GM23338 (cell line): ENCODE measurements at regions not wholly inside any gene's neighbourhood (a gene's known extent, or its start where the extent isn't known, plus 50 kb on each side); places are given as distances from the start of the nearest gene placed in this dataset.

Experiments used
- ATAC-seq: fragments of 200-7000 bp; cut with Tn5 transposase; 3 replicates; pipeline ENCODE4 v1.9.1; 2020
- DNase-seq: peaks from one replicate; pipeline ENCODE4 v3.0.0-alpha.2; 2015; ENCODE audit warnings: low spot score
- H2AFZ ChIP-seq: fragments of 200-600 bp; sonication (generic); 2 replicates; pipeline ENCODE4 v1.8.0; 2016; ENCODE audit warnings: antibody characterized with exemption, mild to moderate bottlenecking, moderate library complexity
- H3F3A ChIP-seq: fragments of 200-600 bp; sonication (generic); replicated peaks from 2 replicates; pipeline ENCODE4 v1.8.0; 2017; ENCODE audit warnings: antibody characterized with exemption, mixed run types, low read depth
- H3K27ac ChIP-seq: fragments of 200-600 bp; sonication (generic); 2 replicates; pipeline ENCODE4 v1.6.1; 2016; ENCODE audit warnings: low read depth
- H3K27me3 ChIP-seq: fragments of 200-600 bp; sonication (generic); 2 replicates; pipeline ENCODE4 v1.8.0; 2016; ENCODE audit warnings: mild to moderate bottlenecking, mixed run types, moderate library complexity; ENCODE audit not compliant: insufficient read depth
- H3K36me3 ChIP-seq: fragments of 200-600 bp; sonication (generic); 2 replicates; pipeline ENCODE4 v1.8.0; 2016; ENCODE audit warnings: mild to moderate bottlenecking; ENCODE audit not compliant: insufficient read depth
- H3K4me1 ChIP-seq: fragments of 200-600 bp; sonication (generic); 2 replicates; pipeline ENCODE4 v1.8.0; 2016; ENCODE audit warnings: mild to moderate bottlenecking, moderate library complexity; ENCODE audit not compliant: insufficient read depth
- H3K4me2 ChIP-seq: fragments of 200-600 bp; sonication (generic); 2 replicates; pipeline ENCODE4 v1.7.1; 2017; ENCODE audit warnings: mixed run types
- H3K4me3 ChIP-seq: fragments of 200-600 bp; sonication (generic); 2 replicates; pipeline ENCODE4 v1.6.1; 2016; ENCODE audit warnings: mixed run types
- H3K79me2 ChIP-seq: fragments of 200-600 bp; sonication (generic); replicated peaks from 2 replicates; pipeline ENCODE4 v1.8.0; 2017; ENCODE audit warnings: mild to moderate bottlenecking; ENCODE audit not compliant: insufficient read depth
- H3K9me2 ChIP-seq: fragments of 200-600 bp; sonication (generic); 2 replicates; pipeline ENCODE4 v1.8.0; 2017; ENCODE audit not compliant: insufficient read depth
- H4K20me1 ChIP-seq: fragments of 200-600 bp; sonication (generic); replicated peaks from 2 replicates; pipeline ENCODE4 v1.8.0; 2017; ENCODE audit warnings: mild to moderate bottlenecking; ENCODE audit not compliant: insufficient read depth
- H3K27ac Mint-ChIP-seq: 2 replicates; pipeline ENCODE4 v1.8.0; 2020; ENCODE audit warnings: inconsistent platforms, mild to moderate bottlenecking, moderate library complexity, mixed read lengths
- H3K27me3 Mint-ChIP-seq: 3 replicates; pipeline ENCODE4 v1.8.0; 2022; ENCODE audit warnings: low read depth, mild to moderate bottlenecking, moderate library complexity, mixed read lengths, inconsistent platforms; ENCODE audit not compliant: insufficient read depth, poor library complexity
- H3K36me3 Mint-ChIP-seq: 3 replicates; pipeline ENCODE4 v1.8.0; 2021; ENCODE audit warnings: low read depth, mild to moderate bottlenecking, inconsistent platforms, moderate library complexity, mixed read lengths
- H3K4me1 Mint-ChIP-seq: 3 replicates; pipeline ENCODE4 v1.8.0; 2020; ENCODE audit warnings: mild to moderate bottlenecking, inconsistent platforms, mixed read lengths
- H3K4me3 Mint-ChIP-seq: 3 replicates; pipeline ENCODE4 v1.8.0; 2021; ENCODE audit warnings: moderate library complexity, mild to moderate bottlenecking, inconsistent platforms, mixed read lengths
- H3K9me3 Mint-ChIP-seq: 3 replicates; pipeline ENCODE4 v1.8.0; 2020; ENCODE audit warnings: moderate library complexity, mild to moderate bottlenecking, inconsistent platforms, mixed read lengths
- CTCF ChIP-seq, 2 experiments: fragments of 200-600 bp in 1 of 2; sonication (generic) in 1 of 2; conservative IDR thresholded peaks; 2 replicates each; pipeline versions ENCODE4 v1.5.1 to v1.6.1; 2016 to 2017; ENCODE audit warnings: antibody characterized with exemption in 2 of 2, low read depth in 2 of 2, mild to moderate bottlenecking in 2 of 2, moderate library complexity in 1 of 2
- EZH2 ChIP-seq: fragments of 200-600 bp; sonication (generic); IDR thresholded peaks from one replicate; pipeline ENCODE4 v1.8.0; 2017; ENCODE audit warnings: antibody characterized with exemption, mild to moderate bottlenecking, low read depth; ENCODE audit not compliant: unreplicated experiment
- JUNB ChIP-seq: IDR thresholded peaks from one replicate; pipeline ENCODE4 v1.6.1; 2016; ENCODE audit warnings: antibody characterized with exemption; ENCODE audit not compliant: unreplicated experiment
- NANOG ChIP-seq: IDR thresholded peaks from 2 replicates; pipeline ENCODE4 v1.6.1; 2016; ENCODE audit warnings: antibody characterized with exemption, borderline replicate concordance
- POLR2AphosphoS5 ChIP-seq: IDR thresholded peaks from 2 replicates; pipeline ENCODE4 v1.6.1; 2016; ENCODE audit warnings: antibody characterized with exemption, low read depth
- STAT1 ChIP-seq: IDR thresholded peaks from one replicate; pipeline ENCODE4 v1.6.1; 2016; ENCODE audit warnings: antibody characterized with exemption; ENCODE audit not compliant: unreplicated experiment
- ZNF114 ChIP-seq: fragments of 250-450 bp; sonication (Bioruptor Pico); IDR thresholded peaks from 2 replicates; pipeline ENCODE4 v1.5.0; 2020; ENCODE audit warnings: mild to moderate bottlenecking, moderate library complexity
- ZNF331 ChIP-seq: fragments of 250-450 bp; sonication (Bioruptor Pico); IDR thresholded peaks from 2 replicates; pipeline ENCODE4 v1.5.0; 2020; ENCODE audit warnings: low read depth, mild to moderate bottlenecking, moderate library complexity
- TF ChIP-seq, protein P1 (sequence below): IDR thresholded peaks from 2 replicates; pipeline ENCODE4 v1.6.1; 2016; ENCODE audit warnings: antibody characterized with exemption
- TF ChIP-seq, protein P2 (sequence below): IDR thresholded peaks from one replicate; pipeline ENCODE4 v1.6.1; 2018; ENCODE audit warnings: antibody characterized with exemption; ENCODE audit not compliant: unreplicated experiment

DNA sequence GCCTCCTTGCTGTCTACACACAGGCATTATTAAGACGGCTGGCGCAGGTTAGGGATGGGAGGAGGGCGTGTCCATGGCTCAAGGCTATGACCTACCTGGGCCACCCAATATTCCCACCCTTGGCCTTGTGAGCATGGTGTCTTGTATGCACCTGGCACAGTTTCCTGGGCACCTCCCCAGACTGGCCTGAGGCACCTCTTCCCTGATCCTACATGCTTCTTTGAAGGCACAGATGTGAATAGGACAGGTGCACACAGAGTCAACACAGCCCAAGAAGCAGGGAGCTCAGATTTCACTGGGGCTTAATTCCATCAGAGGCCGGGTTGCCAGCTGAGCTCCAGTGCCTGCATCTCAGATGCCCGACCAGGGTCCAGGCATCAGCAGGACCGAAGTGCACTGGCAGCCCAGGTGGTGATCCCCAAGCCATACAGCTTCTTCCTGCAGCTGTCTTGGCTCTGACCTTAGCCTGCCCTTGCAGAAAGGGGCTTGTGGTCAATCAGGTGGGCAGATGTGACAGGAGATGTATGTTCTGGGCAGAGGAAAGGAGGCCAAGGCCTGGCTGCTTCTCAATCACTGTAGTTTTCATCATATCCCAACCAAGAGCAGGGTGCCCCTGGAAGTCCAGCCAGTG, 287.7 kb downstream of the CLIC5 start (continued):
- no peak for TF ChIP-seq CTCF (conservative IDR thresholded peaks at IDR 0.05; ENCODE audit: low read depth in 2 of 2)
- TF ChIP-seq EZH2 = no peak
- TF ChIP-seq ZNF114 (CRISPR knock-in tag) = no peak
- TF ChIP-seq, protein P1, sequence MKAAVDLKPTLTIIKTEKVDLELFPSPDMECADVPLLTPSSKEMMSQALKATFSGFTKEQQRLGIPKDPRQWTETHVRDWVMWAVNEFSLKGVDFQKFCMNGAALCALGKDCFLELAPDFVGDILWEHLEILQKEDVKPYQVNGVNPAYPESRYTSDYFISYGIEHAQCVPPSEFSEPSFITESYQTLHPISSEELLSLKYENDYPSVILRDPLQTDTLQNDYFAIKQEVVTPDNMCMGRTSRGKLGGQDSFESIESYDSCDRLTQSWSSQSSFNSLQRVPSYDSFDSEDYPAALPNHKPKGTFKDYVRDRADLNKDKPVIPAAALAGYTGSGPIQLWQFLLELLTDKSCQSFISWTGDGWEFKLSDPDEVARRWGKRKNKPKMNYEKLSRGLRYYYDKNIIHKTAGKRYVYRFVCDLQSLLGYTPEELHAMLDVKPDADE = no peak
- no peak for TF ChIP-seq POLR2AphosphoS5
- no peak for TF ChIP-seq STAT1
- TF ChIP-seq JUNB = no peak
- TF ChIP-seq NANOG = no peak

- H3K27me3 Mint-ChIP-seq = no peaks in the 10 kb centered on the region
- no peaks in the 10 kb centered on the region for H3K36me3 ChIP-seq
- no peak for ATAC-seq
Observed at GRCh38 chr6:45727228-45727627, 288.4 kb downstream of the CLIC5 start.

More at GRCh38 chr6:45727228-45727627, 288.4 kb downstream of the CLIC5 start:
- Histone ChIP-seq H3K4me2 (no peak overlapping the region), H3K9me2 (no peaks in the 10 kb centered on the region), H3K27me3 (no peaks in the 10 kb centered on the region), H3K4me1 (no peaks in the 10 kb centered on the region), H2AFZ (no peak overlapping the region), H3K4me3 (no peak overlapping the region), H3F3A (no peaks in the 10 kb centered on the region), H3K79me2 (no peaks in the 10 kb centered on the region), H4K20me1 (no peaks in the 10 kb centered on the region), H3K27ac (no peak overlapping the region)
- H3K4me1 Mint-ChIP-seq = no peaks in the 10 kb centered on the region
- H3K4me3 Mint-ChIP-seq = no peak overlapping the region
- H3K27ac Mint-ChIP-seq = no peak overlapping the region
- no peak for DNase-seq
- no peaks in the 10 kb centered on the region; the same call in 2 of the 3 replicates for H3K9me3 Mint-ChIP-seq
- no peak for TF ChIP-seq ZNF331 (CRISPR knock-in tag)
- no peak for TF ChIP-seq STAT1
- TF ChIP-seq, protein P2, sequence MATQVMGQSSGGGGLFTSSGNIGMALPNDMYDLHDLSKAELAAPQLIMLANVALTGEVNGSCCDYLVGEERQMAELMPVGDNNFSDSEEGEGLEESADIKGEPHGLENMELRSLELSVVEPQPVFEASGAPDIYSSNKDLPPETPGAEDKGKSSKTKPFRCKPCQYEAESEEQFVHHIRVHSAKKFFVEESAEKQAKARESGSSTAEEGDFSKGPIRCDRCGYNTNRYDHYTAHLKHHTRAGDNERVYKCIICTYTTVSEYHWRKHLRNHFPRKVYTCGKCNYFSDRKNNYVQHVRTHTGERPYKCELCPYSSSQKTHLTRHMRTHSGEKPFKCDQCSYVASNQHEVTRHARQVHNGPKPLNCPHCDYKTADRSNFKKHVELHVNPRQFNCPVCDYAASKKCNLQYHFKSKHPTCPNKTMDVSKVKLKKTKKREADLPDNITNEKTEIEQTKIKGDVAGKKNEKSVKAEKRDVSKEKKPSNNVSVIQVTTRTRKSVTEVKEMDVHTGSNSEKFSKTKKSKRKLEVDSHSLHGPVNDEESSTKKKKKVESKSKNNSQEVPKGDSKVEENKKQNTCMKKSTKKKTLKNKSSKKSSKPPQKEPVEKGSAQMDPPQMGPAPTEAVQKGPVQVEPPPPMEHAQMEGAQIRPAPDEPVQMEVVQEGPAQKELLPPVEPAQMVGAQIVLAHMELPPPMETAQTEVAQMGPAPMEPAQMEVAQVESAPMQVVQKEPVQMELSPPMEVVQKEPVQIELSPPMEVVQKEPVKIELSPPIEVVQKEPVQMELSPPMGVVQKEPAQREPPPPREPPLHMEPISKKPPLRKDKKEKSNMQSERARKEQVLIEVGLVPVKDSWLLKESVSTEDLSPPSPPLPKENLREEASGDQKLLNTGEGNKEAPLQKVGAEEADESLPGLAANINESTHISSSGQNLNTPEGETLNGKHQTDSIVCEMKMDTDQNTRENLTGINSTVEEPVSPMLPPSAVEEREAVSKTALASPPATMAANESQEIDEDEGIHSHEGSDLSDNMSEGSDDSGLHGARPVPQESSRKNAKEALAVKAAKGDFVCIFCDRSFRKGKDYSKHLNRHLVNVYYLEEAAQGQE = no peak
- TF ChIP-seq EZH2 = no peak
- no peak for TF ChIP-seq ZNF114 (CRISPR knock-in tag)
- TF ChIP-seq POLR2AphosphoS5 = no peak
- H3K36me3 Mint-ChIP-seq = no peaks in the 10 kb centered on the region
